Hematopoietic multipotent progenitor cell (in vitro differentiated cells): ENCODE measurements at regions not wholly inside any gene's neighbourhood (a gene's known extent, or its start where the extent isn't known, plus 50 kb on each side); places are given as distances from the start of the nearest gene placed in this dataset.
"Not testable (repeated sequence)": the region's sequence is repeated elsewhere in the genome, so short reads cannot be mapped to it uniquely, and the experiment has no call there.

Experiments
- DNase-seq, 3 donors: peaks; one replicate each; pipeline ENCODE4 v3.0.0-alpha.2; 2011 to 2015; ENCODE audit warnings: low read depth in 2 of 3, low spot score in 2 of 3

GRCh38 chr4:138485498-138485897 is 243.3 kb upstream of the SLC7A11 start:
- DNase-seq: no peak

DNA sequence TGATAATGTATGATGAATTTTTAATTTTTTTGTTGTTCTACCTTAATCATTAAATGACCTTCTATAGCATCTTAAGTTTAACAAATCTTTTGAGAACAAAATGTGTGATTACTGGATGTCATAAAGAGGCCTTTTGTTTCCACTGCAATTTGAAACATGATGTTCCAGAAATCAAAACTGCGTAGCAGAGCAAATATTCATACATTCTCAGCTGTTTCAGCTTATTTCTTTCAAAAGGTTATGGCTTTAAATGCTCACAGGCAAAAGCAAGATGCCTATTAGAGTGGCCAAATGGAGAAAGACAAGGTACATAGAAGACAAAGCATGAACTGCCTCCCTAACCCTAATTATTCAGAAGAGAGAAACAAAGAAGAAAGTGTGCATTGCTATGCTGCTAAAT is 233.0 kb upstream of the SLC7A11 start:
- no peak for DNase-seq

GRCh38 chr4:138473339-138473738 is 231.2 kb upstream of the SLC7A11 start:
- no peak for DNase-seq

DNA sequence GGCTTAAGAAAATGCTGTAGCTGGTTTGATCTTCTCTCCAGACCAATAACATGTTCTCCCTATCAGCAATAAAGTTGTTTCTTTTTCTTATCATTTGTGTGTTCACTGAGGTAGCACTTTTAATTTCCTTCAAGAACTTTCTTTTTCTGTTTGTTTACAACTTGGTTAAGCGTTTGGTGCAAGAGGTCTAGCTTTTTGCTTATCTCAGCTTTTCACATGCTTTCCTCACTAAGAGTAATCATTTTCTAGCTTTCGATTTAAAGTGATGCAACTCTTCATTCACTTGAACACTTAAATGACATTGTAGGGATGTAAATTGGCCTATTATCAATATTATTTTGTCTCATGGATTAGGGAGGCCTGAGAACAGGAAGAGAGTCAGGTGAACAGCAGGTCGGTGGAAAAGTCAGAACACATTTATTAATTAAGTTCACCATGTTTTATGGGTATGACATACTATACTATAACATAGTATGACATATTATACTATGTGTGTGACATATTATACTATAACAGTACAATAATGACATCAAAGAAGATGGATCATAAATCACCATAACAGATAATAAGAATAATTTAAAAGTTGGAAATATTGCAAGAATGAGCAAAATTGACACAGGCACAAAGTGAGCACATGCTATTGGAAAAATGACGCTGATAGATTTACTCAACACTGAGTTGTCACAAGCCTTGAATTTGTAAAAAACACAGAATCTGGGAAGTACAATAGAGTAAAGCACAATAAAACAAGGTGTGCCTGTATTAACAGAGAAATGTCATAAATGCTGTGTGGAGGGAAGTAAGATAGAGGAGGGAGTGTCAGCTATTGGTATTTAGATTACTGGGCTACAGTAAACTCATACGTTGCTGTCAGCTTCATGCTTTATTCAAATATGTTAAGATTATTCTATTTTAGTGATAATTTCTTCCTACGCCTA is 218.6 kb upstream of the SLC7A11 start:
- DNase-seq: no peak

GRCh38 chr4:138458751-138459150 is 216.6 kb upstream of the SLC7A11 start:
- no peak for DNase-seq

GRCh38 chr4:138456349-138456748 is 214.2 kb upstream of the SLC7A11 start:
- not testable (repeated sequence) for DNase-seq

DNA sequence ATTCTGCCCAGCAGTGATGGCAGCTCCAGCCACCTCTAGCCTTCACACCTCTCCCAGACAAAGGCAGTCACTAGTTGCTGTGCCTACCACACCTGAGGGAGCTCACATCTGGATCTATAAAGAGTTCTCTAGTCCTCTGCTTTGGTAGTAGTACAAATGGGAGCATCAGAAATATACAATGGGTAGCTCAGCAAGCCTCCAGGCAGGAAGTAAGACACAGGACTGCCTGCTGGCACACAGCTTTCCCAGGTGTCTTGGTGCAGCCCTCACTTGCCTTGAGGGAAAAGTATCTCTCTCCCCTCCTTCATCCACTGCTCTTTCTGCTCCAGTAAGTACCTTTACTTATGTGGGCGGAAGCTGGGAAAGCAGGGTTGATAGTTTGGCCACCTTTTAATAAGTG is 212.9 kb upstream of the SLC7A11 start:
- DNase-seq: no peak

DNA sequence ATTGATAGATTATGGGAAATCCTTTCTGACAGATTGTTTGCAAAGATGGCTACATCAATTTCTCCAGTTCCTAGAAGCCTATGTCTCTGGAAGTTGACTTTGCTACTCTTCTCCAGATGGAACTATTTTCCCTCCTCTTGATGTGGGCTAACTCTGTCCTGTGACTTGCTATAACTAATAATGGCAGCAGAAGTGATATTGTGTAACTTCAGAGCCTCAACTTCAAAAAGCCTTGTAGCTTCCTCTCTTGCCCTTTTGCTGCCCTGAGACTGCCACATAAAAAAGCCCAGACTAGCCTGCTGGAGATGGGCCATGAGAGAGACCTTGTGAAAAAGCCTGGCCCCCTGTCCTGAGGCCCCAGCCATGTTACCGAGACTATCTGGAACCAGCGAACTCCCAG is 210.7 kb upstream of the SLC7A11 start:
- no peak for DNase-seq

GRCh38 chr4:138451276-138451663 is 209.1 kb upstream of the SLC7A11 start:
- DNase-seq: no peak

GRCh38 chr4:138450546-138451275 is 208.6 kb upstream of the SLC7A11 start:
- no peak for DNase-seq

- DNase-seq: no peak
Observed at GRCh38 chr4:138449938-138450337, 207.8 kb upstream of the SLC7A11 start.

DNA sequence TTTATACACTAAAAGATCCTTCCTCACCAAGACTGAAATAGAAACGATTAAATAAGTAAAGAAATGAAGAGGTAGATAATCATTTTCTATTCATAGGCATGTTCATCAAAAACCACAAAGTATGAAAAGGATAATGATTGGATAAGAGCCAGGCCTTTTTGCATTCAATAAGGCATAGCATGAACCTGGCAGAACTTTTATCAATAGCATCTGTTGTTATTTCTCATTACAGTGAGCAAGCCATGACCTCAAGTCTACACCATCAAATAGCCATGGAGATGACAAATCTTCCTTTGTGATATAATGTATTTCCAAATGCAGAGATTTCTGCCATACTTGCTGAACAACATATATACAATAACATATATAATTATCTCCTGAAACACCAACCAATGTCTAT is 206.0 kb upstream of the SLC7A11 start:
- DNase-seq: no peak

GRCh38 chr4:138446456-138446855 is 204.3 kb upstream of the SLC7A11 start:
- DNase-seq: no peak

DNA sequence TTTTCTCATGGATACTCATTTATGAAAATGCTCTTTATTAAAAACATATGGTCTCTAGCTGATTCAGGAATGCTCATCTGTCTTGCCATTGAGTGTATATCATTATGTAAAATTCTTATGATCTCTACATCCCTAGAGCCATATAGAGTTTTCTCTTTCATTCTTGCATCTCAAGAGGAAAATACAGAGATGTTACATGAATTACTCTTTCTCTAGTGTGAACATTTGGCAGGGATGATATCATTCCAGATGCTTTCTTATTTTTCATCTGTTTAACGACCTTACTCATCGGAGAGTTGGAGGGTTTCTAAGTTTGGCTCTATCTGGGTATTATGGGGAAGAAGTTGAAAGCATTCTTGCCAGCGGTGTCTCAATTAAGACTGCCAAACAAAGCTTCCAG is 202.9 kb upstream of the SLC7A11 start:
- DNase-seq: no peak

- DNase-seq: no peak
Observed at GRCh38 chr4:138444260-138444659, 202.1 kb upstream of the SLC7A11 start.

GRCh38 chr4:138439143-138439581 is 197.0 kb upstream of the SLC7A11 start:
- no peak for DNase-seq

- no peak for DNase-seq
Observed at GRCh38 chr4:138438608-138439007, 196.5 kb upstream of the SLC7A11 start.

- no peak for DNase-seq
Observed at GRCh38 chr4:138437263-138437851, 195.2 kb upstream of the SLC7A11 start.

GRCh38 chr4:138435733-138436132 is 193.6 kb upstream of the SLC7A11 start:
- not testable (repeated sequence) for DNase-seq

DNA sequence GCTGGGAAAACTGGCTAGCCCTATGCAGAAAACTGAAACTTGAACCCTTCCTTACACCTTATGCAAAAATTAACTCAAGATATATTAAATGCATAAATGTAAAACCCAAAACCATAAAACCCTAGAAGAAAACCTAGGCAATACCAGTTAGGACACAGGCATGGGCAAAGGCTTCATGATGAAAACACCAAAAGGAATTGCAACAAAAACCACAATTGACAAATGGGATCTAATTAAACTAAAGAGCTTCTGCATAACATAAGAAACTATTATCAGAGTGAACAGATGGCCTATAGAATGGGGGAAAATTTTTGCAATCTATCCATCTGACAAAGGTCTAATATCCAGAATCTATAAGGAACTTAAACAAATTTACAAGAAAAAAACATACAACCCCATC is 192.9 kb upstream of the SLC7A11 start:
- not testable (repeated sequence) for DNase-seq

- no peak for DNase-seq
Observed at GRCh38 chr4:138428611-138429010, 186.5 kb upstream of the SLC7A11 start.
